ENCODE measurements at regions not wholly inside any gene's neighbourhood (a gene's known extent, or its start where the extent isn't known, plus 50 kb on each side); places are given as distances from the start of the nearest gene placed in this dataset.

- Mint-ChIP-seq H3K4me1 (peaks cover 7% of the 10 kb centered on the region), H3K27ac (no peak overlapping the region), H3K36me3 (peaks cover 2% of the 10 kb centered on the region), H3K27me3 (ENCODE audit: low read depth) (no peaks in the 10 kb centered on the region), H3K4me3 (no peak overlapping the region), H3K9me3 (peaks cover 6% of the 10 kb centered on the region)
- DNase-seq (ENCODE audit: low spot score in 2 of 2, unreplicated experiment in 2 of 2) = no peak
- no peak for TF ChIP-seq CTCF (IDR thresholded peaks at IDR 0.05; ENCODE audit: unreplicated experiment)
Observed at GRCh38 chr2:144859716-144860115, 339.8 kb upstream of the ZEB2 start.

- Mint-ChIP-seq H3K9me3 (peaks cover 16% of the 10 kb centered on the region), H3K27me3 (ENCODE audit: low read depth) (no peaks in the 10 kb centered on the region), H3K4me3 (no peak overlapping the region), H3K36me3 (peaks cover 9% of the 10 kb centered on the region), H3K27ac (no peak overlapping the region), H3K4me1 (peaks cover 7% of the 10 kb centered on the region)
- no peak for DNase-seq (ENCODE audit: low spot score in 2 of 2, unreplicated experiment in 2 of 2)
- no peak for TF ChIP-seq CTCF (IDR thresholded peaks at IDR 0.05; ENCODE audit: unreplicated experiment)
Observed at GRCh38 chr2:144858211-144858610, 338.3 kb upstream of the ZEB2 start.

GRCh38 chr2:144854596-144854995 is 334.7 kb upstream of the ZEB2 start:
- TF ChIP-seq CTCF (IDR thresholded peaks at IDR 0.05; ENCODE audit: unreplicated experiment) = no peak
- peaks cover 20% of the 10 kb centered on the region for H3K4me1 Mint-ChIP-seq
- H3K4me3 Mint-ChIP-seq = no peak overlapping the region
- no peak overlapping the region for H3K27ac Mint-ChIP-seq
- H3K27me3 Mint-ChIP-seq (ENCODE audit: low read depth) = no peaks in the 10 kb centered on the region
- no peak for DNase-seq (ENCODE audit: low spot score in 2 of 2, unreplicated experiment in 2 of 2)
- peaks cover 14% of the 10 kb centered on the region for H3K9me3 Mint-ChIP-seq
- peaks cover 9% of the 10 kb centered on the region for H3K36me3 Mint-ChIP-seq

GRCh38 chr2:144849612-144850011 is 329.7 kb upstream of the ZEB2 start:
- no peak overlapping the region for H3K4me3 Mint-ChIP-seq
- peaks cover 35% of the 10 kb centered on the region for H3K4me1 Mint-ChIP-seq
- DNase-seq (ENCODE audit: low spot score in 2 of 2, unreplicated experiment in 2 of 2) = no peak
- no peaks in the 10 kb centered on the region for H3K27me3 Mint-ChIP-seq (ENCODE audit: low read depth)
- TF ChIP-seq CTCF (IDR thresholded peaks at IDR 0.05; ENCODE audit: unreplicated experiment) = no peak
- H3K27ac Mint-ChIP-seq = no peak overlapping the region
- peaks cover 14% of the 10 kb centered on the region for H3K9me3 Mint-ChIP-seq
- H3K36me3 Mint-ChIP-seq = peaks cover 9% of the 10 kb centered on the region

GRCh38 chr2:144848423-144848822 is 328.5 kb upstream of the ZEB2 start:
- H3K36me3 Mint-ChIP-seq = peaks cover 3% of the 10 kb centered on the region
- H3K27ac Mint-ChIP-seq = no peak overlapping the region
- DNase-seq (ENCODE audit: low spot score in 2 of 2, unreplicated experiment in 2 of 2) = no peak
- H3K4me3 Mint-ChIP-seq = no peak overlapping the region
- peaks cover 37% of the 10 kb centered on the region for H3K4me1 Mint-ChIP-seq
- no peak for TF ChIP-seq CTCF (IDR thresholded peaks at IDR 0.05; ENCODE audit: unreplicated experiment)
- H3K27me3 Mint-ChIP-seq (ENCODE audit: low read depth) = no peaks in the 10 kb centered on the region
- peaks cover 4% of the 10 kb centered on the region for H3K9me3 Mint-ChIP-seq

All from mesothelial cell of epicardium (in vitro differentiated cells).